ENCODE measurements at regions not wholly inside any gene's neighbourhood (a gene's known extent, or its start where the extent isn't known, plus 50 kb on each side); places are given as distances from the start of the nearest gene placed in this dataset.

DNA sequence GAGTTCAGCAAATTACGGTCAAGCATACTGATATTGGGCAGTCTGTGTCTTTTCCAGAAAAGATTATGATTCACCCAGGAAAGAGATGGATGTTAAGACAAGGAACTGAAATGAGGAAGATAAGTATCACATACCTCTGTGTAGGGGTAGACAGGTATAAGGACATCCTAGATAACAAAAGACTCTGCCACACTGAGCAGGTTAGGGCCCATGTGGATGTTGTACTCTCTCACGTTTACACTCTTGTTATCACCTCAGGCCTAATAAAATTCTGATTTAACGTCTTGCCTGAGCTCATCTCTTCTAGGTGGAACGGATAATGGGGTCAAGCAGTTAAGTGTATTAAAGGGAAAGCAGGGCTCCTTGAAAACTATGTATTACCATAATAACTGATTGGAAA is 2480.8 kb downstream of the PCDH9 start:
- no peak for TF ChIP-seq POLR2A (IDR thresholded peaks at IDR 0.05; ENCODE audit: low read length)
- TF ChIP-seq GATA1 (IDR thresholded peaks at IDR 0.05; ENCODE audit: low read depth, low read length): no peak
